ENCODE measurements at regions not wholly inside any gene's neighbourhood (a gene's known extent, or its start where the extent isn't known, plus 50 kb on each side); places are given as distances from the start of the nearest gene placed in this dataset.

GRCh38 chr9:1960342-1961042, 54.7 kb upstream of the SMARCA2 start:
- Mint-ChIP-seq H3K27me3 (peaks cover under 1% of the 10 kb centered on the region), H3K36me3 (ENCODE audit: low read depth) (no peaks in the 10 kb centered on the region), H3K9me3 (no peaks in the 10 kb centered on the region), H3K27ac (no peak overlapping the region), H3K4me3 (no peak overlapping the region), H3K4me1 (no peaks in the 10 kb centered on the region)
- POLR2A ChIA-PET = no interaction called here
- DNase-seq = no peak
- CTCF ChIA-PET = interaction anchor here (1.1 kb wide), 1 partner anchor 18 kb away, joined by 3 read pairs; no protein-coding TSS in a partner anchor

DNA sequence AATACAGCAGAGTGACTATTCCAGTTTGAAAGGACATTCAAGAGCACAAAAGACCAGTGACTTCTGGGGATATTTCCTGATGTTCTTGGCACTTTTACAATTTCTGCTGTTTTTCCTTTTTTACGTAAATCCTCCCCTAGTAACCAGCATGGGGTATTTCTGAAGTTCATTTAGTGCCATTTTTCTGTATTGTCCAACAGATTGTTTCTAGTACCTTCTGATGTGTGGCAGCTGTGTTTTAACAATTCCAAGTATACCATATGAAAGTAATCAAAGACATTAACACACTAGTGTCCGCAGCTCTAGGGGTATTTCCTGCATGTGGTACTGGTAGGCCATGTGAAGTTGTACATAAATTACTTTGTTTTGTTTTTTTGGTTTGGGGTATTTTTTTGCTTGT, 53.0 kb upstream of the SMARCA2 start:
- H3K27ac Mint-ChIP-seq = no peak overlapping the region

GRCh38 chr9:1962588-1963106, 52.5 kb upstream of the SMARCA2 start:
- no peak overlapping the region for H3K4me3 Mint-ChIP-seq
- ChIA-PET CTCF (interaction anchor here (0.6 kb wide), 1 partner anchor 1178 kb away, joined by 5 read pairs; no protein-coding TSS in a partner anchor), POLR2A (interaction anchor here (0.6 kb wide), 1 partner anchor 39 kb away, joined by 3 read pairs; no protein-coding TSS in a partner anchor)
- H3K9me3 Mint-ChIP-seq = no peaks in the 10 kb centered on the region
- H3K36me3 Mint-ChIP-seq (ENCODE audit: low read depth) = no peaks in the 10 kb centered on the region
- H3K27ac Mint-ChIP-seq = no peak overlapping the region
- peaks cover 7% of the 10 kb centered on the region for H3K27me3 Mint-ChIP-seq
- no peak for DNase-seq
- H3K4me1 Mint-ChIP-seq = no peaks in the 10 kb centered on the region

More for the DNA sequence above, 53.0 kb upstream of the SMARCA2 start:
- CTCF ChIA-PET = no interaction called here
- H3K4me1 Mint-ChIP-seq = no peaks in the 10 kb centered on the region
- H3K27me3 Mint-ChIP-seq = peaks cover 4% of the 10 kb centered on the region
- no peaks in the 10 kb centered on the region for H3K9me3 Mint-ChIP-seq
- no peaks in the 10 kb centered on the region for H3K36me3 Mint-ChIP-seq (ENCODE audit: low read depth)
- no peak for DNase-seq
- POLR2A ChIA-PET = no interaction called here
- no peak overlapping the region for H3K4me3 Mint-ChIP-seq

GRCh38 chr9:1964093-1964492, 51.1 kb upstream of the SMARCA2 start:
- Mint-ChIP-seq H3K9me3 (no peaks in the 10 kb centered on the region), H3K4me3 (no peak overlapping the region), H3K27me3 (peaks cover 8% of the 10 kb centered on the region), H3K4me1 (no peaks in the 10 kb centered on the region), H3K36me3 (ENCODE audit: low read depth) (no peaks in the 10 kb centered on the region), H3K27ac (no peak overlapping the region)
- POLR2A ChIA-PET = no interaction called here
- no peak for DNase-seq
- CTCF ChIA-PET = no interaction called here
